Neutrophil (primary cell): ENCODE measurements at regions not wholly inside any gene's neighbourhood (a gene's known extent, or its start where the extent isn't known, plus 50 kb on each side); places are given as distances from the start of the nearest gene placed in this dataset.

ENCODE experiments used
- H3K27ac ChIP-seq: fragments of 200-600 bp; sonication (generic); 2 replicates; pipeline ENCODE4 v1.5.1; 2016; ENCODE audit warnings: mild to moderate bottlenecking, moderate library complexity
- H3K27me3 ChIP-seq: fragments of 200-600 bp; sonication (generic); 2 replicates; pipeline ENCODE4 v1.6.0; 2016; ENCODE audit warnings: mild to moderate bottlenecking
- H3K36me3 ChIP-seq: fragments of 200-600 bp; sonication (generic); 2 replicates; pipeline ENCODE4 v1.5.1; 2017
- H3K4me1 ChIP-seq, 2 experiments: fragments of 200-600 bp in 1 of 2; sonication (generic) in 1 of 2; 1 replicate in 1 of 2; 2 replicates in 1 of 2; pipeline versions ENCODE4 v1.5.1 to v1.6.1; 2013 to 2016; ENCODE audit warnings: low read depth in 1 of 2, low read length in 1 of 2, mild to moderate bottlenecking in 1 of 2, moderate library complexity in 1 of 2; ENCODE audit not compliant: control insufficient read depth in 1 of 2, insufficient read depth in 1 of 2
- H3K4me3 ChIP-seq, 2 experiments: fragments of 200-600 bp in 1 of 2; sonication (generic) in 1 of 2; 1 replicate in 1 of 2; 2 replicates in 1 of 2; pipeline ENCODE4 v1.5.1; 2013 to 2016; ENCODE audit warnings: low read depth in 1 of 2, low read length in 1 of 2, mild to moderate bottlenecking in 1 of 2, moderate library complexity in 1 of 2
- H3K9me3 ChIP-seq: fragments of 200-600 bp; sonication (generic); 2 replicates; pipeline ENCODE4 v1.5.1; 2016
- TF ChIP-seq, protein P1 (sequence below): fragments of 200-600 bp; sonication (generic); IDR thresholded peaks from 2 replicates; pipeline ENCODE4 v1.5.1; 2016; ENCODE audit warnings: antibody characterized with exemption

- H3K9me3 ChIP-seq = no peaks in the 10 kb centered on the region
- H3K36me3 ChIP-seq = no peaks in the 10 kb centered on the region
- TF ChIP-seq, protein P1, sequence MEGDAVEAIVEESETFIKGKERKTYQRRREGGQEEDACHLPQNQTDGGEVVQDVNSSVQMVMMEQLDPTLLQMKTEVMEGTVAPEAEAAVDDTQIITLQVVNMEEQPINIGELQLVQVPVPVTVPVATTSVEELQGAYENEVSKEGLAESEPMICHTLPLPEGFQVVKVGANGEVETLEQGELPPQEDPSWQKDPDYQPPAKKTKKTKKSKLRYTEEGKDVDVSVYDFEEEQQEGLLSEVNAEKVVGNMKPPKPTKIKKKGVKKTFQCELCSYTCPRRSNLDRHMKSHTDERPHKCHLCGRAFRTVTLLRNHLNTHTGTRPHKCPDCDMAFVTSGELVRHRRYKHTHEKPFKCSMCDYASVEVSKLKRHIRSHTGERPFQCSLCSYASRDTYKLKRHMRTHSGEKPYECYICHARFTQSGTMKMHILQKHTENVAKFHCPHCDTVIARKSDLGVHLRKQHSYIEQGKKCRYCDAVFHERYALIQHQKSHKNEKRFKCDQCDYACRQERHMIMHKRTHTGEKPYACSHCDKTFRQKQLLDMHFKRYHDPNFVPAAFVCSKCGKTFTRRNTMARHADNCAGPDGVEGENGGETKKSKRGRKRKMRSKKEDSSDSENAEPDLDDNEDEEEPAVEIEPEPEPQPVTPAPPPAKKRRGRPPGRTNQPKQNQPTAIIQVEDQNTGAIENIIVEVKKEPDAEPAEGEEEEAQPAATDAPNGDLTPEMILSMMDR = no peak
- H3K27me3 ChIP-seq = no peaks in the 10 kb centered on the region
- H3K4me1 ChIP-seq = no peaks in the 10 kb centered on the region
- H3K27ac ChIP-seq = no peak overlapping the region
- no peak overlapping the region for H3K4me3 ChIP-seq
These were observed 306.8 kb upstream of the FAM241A start for GRCh38 chr4:111838406-111838930.

DNA sequence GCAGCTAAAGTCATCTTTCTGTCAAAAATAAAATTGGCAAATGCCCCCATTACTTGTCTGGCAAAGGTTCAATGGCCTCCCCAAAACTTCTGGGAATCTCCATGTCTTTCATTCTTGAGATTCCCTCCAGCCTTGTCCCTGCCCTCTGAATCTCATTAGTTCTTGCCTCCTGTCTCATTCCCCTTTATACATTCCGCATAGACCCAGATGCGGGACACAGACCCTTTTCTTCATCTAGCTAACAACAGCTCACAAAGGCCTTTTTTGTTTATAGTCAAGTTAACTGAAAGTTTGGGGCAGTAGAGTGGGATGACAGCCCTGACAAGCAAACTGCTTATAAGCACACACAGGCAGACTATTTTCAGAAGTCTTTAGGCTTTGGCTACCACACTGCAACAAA, 306.1 kb upstream of the FAM241A start:
- Histone ChIP-seq H3K36me3 (no peaks in the 10 kb centered on the region), H3K27ac (no peak overlapping the region), H3K4me1 (no peaks in the 10 kb centered on the region), H3K27me3 (no peaks in the 10 kb centered on the region), H3K9me3 (no peaks in the 10 kb centered on the region), H3K4me3 (no peak overlapping the region)
- TF ChIP-seq, protein P1 = no peak

DNA sequence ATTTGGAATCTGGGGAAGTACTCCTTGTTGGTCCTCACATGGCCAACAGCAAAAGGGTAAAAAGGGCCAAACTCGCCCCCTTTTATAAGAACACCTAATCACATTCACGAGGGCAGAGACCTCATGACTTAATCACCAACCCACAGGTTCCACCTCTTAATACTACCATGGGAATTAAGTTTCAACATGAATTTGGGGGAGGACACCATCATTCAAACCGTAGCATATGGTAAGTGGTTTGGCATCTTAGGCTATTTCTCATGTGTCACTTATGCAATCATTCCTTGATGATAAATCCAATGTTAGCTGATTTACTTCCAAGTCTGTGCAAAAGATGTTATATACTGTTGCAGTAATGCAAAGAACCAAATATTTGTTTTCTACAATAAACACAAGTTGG, 302.9 kb upstream of the FAM241A start:
- H3K4me3 ChIP-seq = no peak overlapping the region
- no peaks in the 10 kb centered on the region for H3K4me1 ChIP-seq
- H3K27me3 ChIP-seq = no peaks in the 10 kb centered on the region
- no peak overlapping the region for H3K27ac ChIP-seq
- H3K36me3 ChIP-seq = no peaks in the 10 kb centered on the region
- H3K9me3 ChIP-seq = no peaks in the 10 kb centered on the region
- TF ChIP-seq, protein P1 = no peak

- Histone ChIP-seq H3K4me3 (no peak overlapping the region), H3K36me3 (no peaks in the 10 kb centered on the region), H3K4me1 (no peaks in the 10 kb centered on the region), H3K9me3 (no peaks in the 10 kb centered on the region), H3K27me3 (no peaks in the 10 kb centered on the region), H3K27ac (no peak overlapping the region)
- TF ChIP-seq, protein P1 = no peak
These were observed 297.8 kb upstream of the FAM241A start for GRCh38 chr4:111847296-111848008.

- Histone ChIP-seq H3K27me3 (no peaks in the 10 kb centered on the region), H3K4me1 (no peaks in the 10 kb centered on the region), H3K9me3 (no peaks in the 10 kb centered on the region), H3K36me3 (no peaks in the 10 kb centered on the region), H3K4me3 (no peak overlapping the region), H3K27ac (no peak overlapping the region)
- TF ChIP-seq, protein P1 = no peak
These were observed 295.4 kb upstream of the FAM241A start for GRCh38 chr4:111849746-111850284.
